Hippocampal formation (tissue), 2 donors: ENCODE measurements at regions not wholly inside any gene's neighbourhood (a gene's known extent, or its start where the extent isn't known, plus 50 kb on each side); places are given as distances from the start of the nearest gene placed in this dataset.

Experiments
- DNase-seq, 2 donors: peaks; one replicate each; lab custom pipeline; 2025; lab: John Stamatoyannopoulos, UW

DNA sequence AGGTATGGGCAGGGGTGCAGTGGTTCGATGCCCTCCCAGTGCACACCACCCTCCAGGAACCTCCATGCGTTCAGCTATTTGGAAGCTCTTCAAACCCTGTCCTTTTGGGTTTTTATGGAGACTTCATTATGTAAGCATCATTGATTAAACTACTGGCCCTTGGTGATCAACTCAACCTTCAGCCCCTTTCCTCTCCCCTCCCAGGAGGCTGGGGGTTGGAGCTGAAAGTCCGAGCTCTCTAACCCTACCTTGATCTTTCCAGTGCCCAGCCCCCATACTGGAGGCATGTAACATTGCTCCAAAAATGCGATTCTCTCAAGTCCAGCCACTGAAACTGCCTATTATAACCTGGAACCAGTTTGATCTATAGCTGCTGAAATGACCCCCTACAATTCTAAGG, 188.1 kb downstream of the IPO8 start:
- DNase-seq = no peak

DNA sequence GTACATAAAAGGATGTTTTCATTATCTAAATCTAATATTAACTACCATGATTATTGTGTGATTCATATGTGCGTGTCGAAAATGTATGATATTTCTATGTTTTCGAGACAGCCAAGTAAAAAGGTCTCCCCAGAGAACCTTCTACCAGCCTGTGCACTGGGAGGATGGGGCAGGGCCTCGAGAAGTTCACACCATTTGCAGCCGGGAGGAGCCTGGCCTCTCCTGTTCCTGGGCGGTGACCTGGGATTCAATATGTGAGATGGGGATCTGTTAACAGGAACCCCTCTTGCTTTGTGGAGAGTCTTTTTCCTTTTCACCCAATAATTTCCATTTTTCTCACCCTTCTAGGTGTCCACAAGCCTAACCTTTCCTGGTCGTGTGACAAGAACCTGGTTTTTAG, 189.3 kb downstream of the IPO8 start:
- no peak for DNase-seq

DNA sequence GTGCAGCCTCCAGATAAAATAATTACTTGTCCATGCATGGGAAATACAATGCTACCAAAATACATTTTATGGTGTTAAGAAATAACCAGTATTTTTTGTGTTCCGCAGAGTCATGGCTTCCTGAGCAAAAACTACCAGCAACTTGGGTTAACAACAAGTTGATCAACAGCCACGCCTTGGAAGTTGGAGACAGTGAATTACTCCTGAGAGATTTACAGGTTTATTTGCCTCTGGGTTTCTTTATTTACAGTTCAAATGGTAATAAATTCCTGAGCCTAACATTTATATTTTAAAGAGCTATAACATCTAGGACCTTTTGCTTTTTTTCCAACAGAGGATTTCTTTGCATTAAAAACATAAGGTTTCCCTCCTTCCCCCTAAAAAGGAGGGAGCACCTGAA, 194.0 kb downstream of the IPO8 start:
- DNase-seq = no peak

DNA sequence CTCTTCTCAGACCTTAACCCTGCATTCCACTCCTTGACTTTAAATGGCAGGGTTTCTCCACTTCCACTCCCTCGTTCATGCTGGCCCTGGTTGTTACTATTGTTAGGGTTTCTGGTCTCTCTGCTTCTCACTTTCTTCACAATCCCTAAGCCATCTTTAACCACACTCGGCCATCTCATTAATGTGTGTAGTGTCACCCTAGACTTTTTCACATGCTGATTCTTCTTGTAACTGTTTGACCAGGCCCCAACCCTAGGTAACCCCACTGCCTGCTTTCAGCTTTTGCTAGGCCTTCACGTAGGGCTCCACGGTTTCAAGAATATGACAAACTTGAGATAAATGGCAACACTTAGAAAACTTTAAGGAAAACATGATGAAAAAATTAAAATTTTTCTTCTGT, 195.1 kb downstream of the IPO8 start:
- DNase-seq = no peak

DNA sequence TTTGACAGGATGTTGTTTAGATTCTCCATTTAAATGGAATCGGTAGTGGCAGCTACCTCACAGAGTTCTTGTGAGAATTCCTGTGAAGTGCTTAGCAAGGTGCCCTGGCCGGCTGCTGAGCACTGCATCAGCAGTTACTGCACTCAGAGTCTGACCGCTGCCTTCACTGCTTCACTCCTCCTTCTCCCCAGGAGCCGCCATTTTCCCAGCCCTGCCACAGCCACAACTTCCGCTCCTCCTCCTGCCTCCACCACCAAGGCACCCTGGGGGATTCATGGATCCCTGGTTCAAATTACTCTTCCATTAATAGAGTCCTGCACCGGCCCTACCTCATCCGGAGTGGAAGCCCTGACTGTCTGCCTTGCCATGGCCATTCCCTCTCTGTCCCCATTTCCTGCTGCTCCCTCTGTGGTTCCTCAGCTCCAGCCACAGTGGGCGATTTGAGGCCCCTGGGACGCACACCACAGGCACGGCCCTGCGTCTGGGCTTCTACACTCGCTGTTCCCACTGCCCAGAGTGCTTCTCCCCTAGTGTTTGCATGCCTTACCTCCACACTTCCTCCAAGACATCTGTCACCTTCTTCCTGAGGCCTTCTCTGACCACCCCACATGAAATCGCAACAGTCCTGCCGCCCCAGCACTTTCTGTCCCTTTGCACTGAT, 210.3 kb downstream of the IPO8 start:
- no peak for DNase-seq

DNA sequence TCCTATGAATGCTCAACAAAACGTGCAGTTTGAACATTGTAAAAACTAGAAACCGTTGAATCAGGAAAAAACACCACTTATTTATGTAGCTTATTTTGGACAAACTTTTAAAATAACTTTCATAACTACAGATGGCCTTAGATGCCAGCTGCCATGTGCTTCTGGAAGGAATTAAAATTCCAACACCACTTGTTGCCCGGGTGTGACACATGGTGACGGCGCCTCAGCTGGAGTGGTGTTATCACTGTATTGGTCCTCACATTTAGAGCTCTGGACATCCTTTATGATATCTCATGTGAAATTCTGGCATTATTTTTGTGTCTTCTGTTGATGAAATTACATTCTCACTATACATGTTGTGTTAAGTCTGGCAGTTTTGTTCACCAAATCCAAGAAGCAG, 211.0 kb downstream of the IPO8 start:
- DNase-seq = no peak

DNA sequence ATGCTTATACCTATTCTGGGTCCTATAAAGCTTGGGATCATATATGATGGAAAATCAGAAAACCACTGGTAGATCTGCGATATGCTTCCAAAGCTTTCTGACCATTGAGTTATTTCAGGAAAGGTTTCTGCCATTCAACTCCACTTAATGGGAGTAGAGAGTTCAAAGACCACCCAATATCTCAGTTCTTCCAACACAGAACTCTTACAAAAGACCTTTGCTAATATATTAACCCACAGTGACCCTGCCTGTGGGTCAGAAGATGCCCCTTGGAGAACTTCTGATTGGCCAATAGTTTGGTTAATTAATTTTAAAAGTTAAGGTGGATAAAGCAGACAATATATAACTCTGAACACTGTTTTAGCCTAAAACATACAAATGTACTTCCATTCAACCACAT, 213.0 kb downstream of the IPO8 start:
- DNase-seq = no peak

DNA sequence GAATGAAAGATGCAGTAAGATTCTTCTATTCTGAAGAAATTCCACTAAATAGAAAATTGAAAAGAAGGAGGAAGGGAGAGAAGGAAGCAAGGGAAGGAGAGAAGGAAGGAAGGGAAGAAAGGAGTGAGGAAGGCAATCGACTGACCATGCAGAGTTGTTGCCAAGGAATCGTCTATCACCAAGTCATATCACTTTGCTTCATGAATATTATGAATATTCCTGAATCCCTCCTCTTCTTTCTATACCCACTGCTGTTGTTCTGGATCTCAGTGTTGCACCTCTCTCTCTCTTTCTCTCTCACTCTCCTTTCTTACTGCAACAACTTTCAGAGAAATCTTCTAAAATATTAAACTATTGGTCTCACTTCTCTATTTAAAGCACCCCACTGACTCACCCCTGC, 222.4 kb downstream of the IPO8 start:
- no peak for DNase-seq

DNA sequence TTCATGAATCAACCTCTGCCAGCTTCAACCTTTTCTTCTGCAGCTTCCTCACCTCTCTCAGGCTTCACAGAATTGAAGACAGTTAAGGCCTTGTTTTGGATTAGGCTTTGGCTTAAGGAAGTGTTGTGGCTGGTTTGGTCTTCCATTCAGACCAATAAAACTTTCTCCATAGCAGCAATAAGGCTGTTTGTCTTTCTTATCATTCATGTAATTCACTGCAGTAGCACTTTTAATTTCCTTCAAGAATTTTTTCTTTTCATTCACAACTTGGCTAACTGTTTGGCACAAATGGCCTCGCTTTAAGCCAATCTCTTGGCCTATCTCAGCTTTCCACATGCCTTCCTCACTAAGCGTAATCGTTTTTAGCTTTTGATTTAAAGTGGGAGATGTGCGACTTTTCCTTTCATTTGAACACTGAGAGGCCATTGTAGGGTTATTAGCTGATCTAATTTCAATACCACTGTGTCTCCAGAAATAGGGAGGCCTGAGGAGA, 229.5 kb downstream of the IPO8 start:
- DNase-seq = no peak

DNA sequence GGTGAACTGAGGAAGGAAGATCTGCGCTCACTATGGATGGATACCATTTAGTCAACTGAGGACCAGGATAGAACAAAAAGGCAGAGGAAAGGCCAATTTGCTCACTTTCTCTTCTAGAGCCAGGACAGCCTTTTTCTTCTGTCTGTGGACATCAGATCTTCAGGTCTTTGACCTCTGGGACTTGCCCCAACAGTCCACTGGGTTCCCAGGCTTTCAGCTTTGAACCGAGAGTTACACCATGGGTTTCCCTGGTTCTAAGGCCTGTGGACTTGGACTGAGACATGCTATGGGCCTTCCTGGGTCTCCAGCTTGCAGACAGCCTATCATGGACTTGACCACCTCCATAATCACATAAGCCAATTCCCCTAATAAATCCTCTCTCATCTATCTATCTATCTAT, 232.0 kb downstream of the IPO8 start:
- DNase-seq = no peak

DNA sequence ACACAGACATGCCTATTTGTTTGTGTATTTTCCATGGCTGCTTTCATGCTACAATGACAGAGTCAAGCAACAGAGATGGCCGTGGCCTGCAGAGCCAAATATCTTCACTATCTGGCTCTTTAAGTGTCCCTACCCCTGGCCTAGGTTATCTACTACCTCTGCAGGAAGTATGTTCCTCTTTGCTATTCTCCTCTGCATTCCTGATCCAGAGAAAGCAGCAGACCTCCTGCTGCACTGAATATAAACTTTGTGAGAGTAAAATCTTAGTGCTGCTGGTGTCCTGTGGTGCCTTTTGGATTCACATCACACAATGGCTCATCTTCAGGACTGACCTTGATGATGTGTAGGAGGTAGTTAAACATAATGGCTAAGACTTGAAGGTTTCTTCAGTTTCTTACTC, 233.4 kb downstream of the IPO8 start:
- no peak for DNase-seq

DNA sequence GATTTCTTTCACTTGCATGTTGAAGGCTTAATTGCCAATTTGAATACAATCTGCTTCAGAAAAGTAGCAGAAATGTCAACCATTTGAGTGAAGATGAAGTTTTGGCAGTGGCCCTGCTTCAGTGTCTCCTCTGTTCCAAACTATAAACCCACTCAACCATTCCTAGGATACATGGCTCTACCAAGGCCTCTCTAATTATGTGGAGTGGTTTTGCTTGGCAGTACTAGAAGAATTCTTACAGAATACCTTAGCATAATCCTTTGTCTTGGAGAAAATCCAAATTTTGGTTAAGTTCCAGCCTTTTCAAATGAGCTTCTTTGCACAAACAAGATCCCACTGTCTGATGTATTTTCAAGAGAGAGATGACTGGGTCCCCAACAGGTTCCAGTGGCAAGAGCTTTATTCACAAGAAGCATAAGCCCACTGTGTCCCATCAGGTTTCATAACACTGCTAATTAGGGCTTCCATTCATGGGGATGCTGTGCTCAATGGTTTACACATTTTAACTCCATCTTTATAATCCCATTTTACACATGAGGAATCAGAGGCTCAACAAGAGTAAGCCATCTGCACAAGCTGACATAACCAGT, 234.5 kb downstream of the IPO8 start:
- no peak for DNase-seq

DNA sequence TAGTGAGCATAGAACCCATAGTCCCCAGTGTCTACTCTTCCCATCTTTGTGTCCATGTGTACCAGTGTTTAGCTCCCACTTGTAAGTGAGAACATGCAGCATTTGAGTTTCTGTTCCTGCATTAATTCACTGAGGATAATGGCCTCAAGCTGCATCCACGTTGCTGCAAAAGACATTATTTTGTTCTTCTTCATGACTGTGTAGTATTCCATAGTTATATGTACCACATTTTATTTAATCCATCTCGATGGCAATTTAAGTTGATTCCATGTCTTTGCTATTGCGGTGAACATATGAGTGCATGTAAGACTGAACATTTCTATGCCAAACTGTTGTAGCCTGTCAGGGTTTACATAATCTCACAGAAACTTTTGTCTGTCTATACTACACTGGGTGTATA, 237.2 kb downstream of the IPO8 start:
- DNase-seq = no peak

DNA sequence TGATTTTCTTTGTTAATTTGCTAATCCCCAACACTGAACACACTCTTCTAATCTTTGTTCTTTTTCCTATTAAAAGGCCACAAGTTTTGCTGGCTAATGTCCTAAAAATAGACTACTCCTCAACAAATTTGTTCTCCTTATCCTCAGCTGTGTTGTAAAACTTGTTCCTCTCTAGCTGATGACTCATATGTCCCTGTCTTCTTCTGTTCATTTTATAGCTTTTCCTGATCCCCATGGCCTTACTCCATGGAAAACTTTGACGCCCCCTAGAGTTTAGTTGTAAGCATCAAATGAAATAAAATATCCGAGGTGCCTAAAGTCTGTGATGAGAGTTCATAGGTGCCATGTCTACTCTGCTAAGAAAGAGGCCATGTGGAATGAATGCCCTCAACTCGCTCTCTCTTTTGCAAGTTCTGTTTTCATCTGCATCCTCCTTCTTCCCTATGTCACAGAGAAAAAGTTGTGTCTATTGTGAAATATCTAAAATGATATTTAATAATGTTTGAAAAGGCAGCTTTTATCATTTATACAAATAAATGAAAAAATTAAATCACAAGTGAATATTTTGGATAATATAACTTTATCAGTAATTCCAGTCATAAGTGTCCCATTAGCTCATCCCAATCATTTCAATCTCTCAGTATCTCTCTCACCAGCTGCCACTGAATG, 237.9 kb downstream of the IPO8 start:
- no peak for DNase-seq

DNA sequence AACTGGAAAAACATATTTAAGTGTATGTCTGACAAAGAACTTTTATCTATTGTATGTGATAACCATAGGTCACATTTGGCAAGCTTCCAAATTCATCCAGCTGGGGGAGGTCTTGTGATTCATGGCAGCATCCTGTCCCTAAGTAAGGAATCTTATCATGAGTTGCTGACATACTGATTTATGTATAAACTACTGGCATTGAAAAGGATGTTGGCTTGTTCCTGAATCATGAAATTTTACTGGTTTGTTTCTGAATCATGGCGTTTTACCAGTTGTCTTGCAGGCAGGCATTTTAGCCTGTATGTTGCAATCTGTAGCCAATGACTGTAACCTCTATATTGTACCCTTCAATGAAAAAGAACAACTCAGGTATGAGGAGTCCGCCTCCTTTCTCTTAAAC, 244.8 kb downstream of the IPO8 start:
- no peak for DNase-seq

DNA sequence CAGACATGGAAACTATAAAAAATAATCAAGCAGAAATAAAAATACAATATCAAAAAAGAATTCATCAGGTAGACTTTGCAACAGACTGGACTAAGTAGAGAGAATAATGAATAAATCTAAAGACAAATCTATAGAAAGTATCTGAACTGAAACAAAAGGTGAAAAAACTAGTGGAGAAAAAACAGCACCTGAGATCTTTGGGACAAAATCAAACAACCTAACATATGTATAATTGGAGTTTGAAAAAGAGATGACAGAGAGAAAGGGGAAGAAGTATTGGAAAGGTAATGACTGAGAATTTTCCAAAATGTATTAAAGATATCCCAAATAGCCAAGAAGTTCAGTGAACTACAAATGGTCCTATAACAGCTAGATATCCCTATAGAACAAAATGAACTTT, 245.4 kb downstream of the IPO8 start:
- no peak for DNase-seq

DNA sequence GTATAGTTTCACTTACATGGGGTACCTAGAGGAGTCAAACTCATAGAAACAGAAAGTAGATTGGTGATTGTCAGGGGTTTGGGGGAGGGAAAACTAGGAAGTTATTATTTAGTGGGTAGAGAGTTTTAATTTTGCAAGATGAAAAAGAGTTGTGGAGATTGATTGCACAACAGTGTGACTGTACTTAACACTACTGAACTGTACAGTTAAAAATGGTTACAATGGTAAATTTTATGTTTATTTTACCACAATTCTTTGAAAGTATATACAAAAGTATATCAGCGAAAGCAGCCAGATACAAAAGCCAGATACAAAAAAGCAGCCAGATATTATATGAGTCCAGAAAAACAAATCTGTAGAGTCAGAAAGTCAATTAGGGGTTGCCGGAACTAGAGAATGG, 247.6 kb downstream of the IPO8 start:
- no peak for DNase-seq

DNA sequence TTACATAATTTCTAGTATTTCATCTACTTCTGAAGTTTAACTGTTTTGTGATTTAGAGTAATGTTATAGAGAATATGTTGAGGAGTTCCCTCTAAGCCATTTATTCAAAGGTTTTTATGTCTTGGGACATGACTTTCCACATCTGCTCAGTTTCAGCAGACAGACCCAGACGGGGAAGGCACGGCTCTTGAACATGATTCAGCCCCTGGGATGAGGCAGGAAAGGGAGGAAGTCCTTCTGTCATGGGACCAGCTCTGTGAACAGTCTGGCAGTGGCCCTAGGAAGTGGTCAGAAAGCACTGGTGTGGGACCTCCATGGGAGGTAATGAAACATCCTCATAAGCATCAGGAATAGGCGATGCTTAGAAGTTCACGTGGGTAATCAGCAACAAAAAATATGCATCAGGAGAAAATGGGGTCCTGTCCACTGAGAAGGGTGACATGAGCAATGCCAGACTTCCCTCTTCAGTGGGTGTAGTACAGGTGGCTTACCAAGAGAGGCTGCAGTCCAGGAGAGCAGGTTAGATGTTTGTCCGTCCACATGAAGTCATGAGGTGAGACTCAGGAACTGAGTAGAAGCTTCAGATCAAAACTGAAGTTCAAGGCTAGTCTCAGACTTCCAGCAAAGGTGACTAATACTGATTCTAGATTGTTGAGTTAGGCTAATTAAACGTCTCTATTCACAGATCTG, 248.5 kb downstream of the IPO8 start:
- no peak for DNase-seq

DNA sequence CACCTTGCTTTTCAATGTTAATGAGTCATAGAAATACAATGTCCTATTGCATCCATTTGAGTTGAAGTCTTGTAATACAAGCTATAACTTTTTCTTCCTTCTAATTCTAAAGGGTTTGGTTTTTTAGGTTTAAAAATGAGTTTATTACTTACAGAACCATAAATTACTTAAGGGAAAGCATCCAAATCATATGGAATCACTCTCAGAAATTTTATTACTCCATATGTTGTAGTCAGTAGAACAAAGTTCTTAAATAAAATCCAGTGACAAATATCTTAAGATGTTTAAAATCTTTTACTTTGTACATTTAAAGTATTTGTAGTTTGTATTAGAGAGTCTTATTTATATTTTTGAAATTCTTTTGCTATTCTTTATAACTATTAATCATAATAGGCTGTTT, 253.2 kb downstream of the IPO8 start:
- DNase-seq = no peak

DNA sequence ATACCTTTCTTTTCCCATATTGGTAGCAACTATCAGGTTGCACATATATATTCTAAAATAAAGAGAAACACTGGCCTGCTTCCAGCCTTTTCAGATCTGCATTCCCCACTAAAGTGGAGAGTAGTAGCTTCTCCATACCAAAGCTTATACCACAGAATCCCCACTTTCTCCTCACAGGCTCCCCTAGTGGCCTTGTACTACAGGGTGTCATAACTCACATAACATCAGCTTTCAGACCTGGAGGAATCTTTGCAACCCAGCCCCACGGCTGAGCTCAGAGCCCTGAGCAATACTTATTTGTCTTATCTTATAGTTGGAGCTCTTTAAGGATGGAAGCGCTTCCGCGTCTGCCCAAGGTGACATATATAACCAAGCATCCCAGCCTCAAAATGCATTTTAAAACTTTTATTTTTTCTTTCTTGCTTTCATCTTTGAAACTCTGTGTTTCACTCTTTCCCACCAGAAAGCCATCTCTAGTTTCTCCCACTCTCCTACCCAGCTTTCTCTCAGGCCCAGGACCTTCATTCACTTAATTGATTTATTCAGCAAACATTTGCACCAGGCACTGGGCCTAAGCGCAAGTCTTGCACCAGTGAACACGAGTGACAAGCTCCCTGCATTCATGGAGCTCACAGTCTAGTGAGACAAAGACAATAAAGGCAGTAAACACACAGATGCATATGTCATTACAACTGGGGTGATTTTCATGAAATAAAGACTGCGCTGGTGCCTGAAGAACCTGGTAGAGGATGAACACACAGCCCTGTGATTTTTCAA, 254.7 kb downstream of the IPO8 start:
- no peak for DNase-seq

DNA sequence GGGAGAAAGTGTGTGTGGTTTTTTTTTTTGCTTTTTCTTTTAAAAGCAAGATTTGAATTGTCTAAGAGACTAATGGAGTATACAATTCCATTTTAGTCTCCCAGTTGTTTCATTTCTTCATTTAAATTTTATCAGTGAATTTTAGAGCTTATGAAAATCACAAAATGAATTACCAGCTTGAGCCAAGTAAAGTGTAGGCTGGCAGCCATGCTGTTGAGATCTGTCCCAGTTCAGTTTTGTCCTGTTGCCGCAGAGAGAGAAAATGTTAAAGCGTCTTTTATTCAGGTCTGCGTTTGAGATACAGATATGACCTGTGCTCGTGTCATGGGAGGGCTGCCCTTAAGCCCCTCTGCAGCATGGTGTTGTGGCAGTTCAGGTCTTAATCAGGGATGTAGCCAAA, 256.5 kb downstream of the IPO8 start:
- DNase-seq = no peak

DNA sequence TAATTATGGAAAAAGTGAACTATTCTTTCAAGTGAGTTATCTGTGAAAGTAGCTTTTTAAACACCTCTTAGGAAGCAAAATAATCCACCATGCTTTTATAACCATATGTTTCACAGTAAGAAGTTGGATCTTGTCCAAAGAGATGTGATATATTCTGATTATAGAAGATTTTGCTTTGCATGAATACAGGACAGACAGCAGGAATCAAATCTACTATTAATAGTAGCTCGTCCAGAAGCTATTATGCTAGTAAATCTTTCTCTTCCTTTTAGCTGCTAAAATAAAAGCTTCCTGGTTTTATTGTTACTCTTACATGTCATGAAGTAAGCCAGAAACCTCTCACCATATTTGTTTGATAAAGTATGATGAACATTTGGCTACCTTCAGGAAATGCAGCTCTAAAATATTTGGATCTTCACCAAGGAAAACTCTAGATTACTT, 257.0 kb downstream of the IPO8 start:
- no peak for DNase-seq
